GM12864 (cell line): ENCODE measurements at regions not wholly inside any gene's neighbourhood (a gene's known extent, or its start where the extent isn't known, plus 50 kb on each side); places are given as distances from the start of the nearest gene placed in this dataset.

Source experiments
- DNase-seq: peaks from one replicate; pipeline ENCODE4 v3.0.0-alpha.2; 2011; ENCODE audit warnings: low read depth
- H3K4me3 ChIP-seq: 2 replicates; pipeline ENCODE4 v1.5.1; 2011; ENCODE audit warnings: mild to moderate bottlenecking, low read depth, low read length, control low read depth
- TF ChIP-seq, protein P1 (sequence below): IDR thresholded peaks from 2 replicates; pipeline ENCODE4 v1.5.1; 2011; ENCODE audit warnings: low read depth, mild to moderate bottlenecking, moderate library complexity, low read length, control low read depth, inconsistent platforms; ENCODE audit errors: missing control alignments

DNA sequence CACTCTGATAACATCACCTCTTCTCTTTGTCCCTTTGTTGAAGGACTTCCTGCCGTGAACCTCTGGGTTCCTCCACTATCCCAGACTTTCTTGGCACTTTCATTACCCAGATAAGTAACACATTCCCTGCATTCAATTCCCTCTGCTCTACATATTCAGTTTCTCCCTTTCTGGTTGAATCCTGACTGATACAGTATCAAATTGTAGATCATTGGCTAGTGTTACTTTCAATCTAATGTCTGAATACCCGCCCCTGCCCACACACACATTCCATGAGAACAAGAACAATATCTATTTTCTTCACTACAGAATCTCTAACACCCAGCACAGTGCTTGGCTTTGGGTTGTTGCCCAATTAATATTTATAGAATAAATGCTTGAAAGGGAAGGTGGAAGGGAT is 163.5 kb downstream of the ABHD5 start:
- TF ChIP-seq, protein P1, sequence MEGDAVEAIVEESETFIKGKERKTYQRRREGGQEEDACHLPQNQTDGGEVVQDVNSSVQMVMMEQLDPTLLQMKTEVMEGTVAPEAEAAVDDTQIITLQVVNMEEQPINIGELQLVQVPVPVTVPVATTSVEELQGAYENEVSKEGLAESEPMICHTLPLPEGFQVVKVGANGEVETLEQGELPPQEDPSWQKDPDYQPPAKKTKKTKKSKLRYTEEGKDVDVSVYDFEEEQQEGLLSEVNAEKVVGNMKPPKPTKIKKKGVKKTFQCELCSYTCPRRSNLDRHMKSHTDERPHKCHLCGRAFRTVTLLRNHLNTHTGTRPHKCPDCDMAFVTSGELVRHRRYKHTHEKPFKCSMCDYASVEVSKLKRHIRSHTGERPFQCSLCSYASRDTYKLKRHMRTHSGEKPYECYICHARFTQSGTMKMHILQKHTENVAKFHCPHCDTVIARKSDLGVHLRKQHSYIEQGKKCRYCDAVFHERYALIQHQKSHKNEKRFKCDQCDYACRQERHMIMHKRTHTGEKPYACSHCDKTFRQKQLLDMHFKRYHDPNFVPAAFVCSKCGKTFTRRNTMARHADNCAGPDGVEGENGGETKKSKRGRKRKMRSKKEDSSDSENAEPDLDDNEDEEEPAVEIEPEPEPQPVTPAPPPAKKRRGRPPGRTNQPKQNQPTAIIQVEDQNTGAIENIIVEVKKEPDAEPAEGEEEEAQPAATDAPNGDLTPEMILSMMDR = no peak
- DNase-seq = no peak
- H3K4me3 ChIP-seq = no peak overlapping the region

GRCh38 chr3:43854916-43855315 is 164.2 kb downstream of the ABHD5 start:
- no peak for DNase-seq
- H3K4me3 ChIP-seq = no peak overlapping the region
- TF ChIP-seq, protein P1 = no peak

DNA sequence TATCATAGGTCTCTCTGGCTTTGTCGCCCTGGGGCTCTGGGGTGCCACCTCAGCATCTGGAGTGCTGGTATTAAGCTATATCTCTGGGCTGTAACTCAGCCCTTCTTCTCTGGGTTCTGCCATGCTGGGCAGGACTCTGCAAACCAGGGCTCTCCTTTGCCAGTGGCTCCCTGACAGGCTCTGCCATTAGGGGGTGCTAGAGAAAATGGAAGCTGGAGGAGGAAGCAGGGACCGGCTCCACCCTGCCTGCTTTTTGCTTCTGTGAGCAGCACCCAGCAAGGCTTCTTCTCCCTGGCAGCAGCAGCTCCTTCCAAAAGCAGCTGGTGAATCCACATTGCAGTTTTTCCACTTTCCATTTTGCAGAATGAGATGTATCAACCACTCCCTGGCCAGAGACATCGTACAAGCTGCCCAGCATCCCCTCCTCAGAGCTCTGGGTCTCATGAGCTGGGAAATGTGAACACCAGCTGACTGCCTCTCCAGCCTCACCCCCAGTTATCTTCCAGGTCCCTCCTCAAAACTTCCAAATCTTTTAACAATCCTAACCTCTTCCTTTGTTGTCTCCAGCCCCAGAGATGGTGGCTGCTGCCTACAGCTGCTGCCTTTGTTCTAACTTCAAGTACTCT is 165.0 kb downstream of the ABHD5 start:
- TF ChIP-seq, protein P1 = peak; percentile 80
- no peak overlapping the region for H3K4me3 ChIP-seq
- DNase-seq = peak; percentile 8

DNA sequence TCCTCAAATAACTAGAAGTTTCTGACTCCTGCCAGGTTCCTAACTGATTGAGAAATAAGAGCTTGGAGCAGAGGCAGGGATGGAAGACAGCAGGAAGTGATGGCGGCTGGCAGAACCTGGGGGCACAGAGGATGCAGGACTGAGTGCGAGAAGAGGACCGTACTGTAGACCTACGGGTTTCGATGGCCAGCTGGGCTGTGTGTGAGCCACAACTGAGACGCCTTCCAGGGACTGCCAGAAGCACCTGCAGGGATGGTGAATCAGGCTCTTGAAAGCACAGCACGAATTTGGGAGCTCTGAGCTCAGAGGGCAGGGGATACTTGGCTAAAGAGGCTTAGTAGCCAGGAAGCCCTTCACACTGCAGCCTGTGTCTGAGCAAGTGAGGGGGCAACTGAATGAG is 165.6 kb downstream of the ABHD5 start:
- TF ChIP-seq, protein P1 = no peak
- no peak for DNase-seq
- H3K4me3 ChIP-seq = no peak overlapping the region

- TF ChIP-seq, protein P1 = no peak
- DNase-seq = no peak
- H3K4me3 ChIP-seq = no peak overlapping the region
Observed at GRCh38 chr3:43856761-43857160, 166.0 kb downstream of the ABHD5 start.

DNA sequence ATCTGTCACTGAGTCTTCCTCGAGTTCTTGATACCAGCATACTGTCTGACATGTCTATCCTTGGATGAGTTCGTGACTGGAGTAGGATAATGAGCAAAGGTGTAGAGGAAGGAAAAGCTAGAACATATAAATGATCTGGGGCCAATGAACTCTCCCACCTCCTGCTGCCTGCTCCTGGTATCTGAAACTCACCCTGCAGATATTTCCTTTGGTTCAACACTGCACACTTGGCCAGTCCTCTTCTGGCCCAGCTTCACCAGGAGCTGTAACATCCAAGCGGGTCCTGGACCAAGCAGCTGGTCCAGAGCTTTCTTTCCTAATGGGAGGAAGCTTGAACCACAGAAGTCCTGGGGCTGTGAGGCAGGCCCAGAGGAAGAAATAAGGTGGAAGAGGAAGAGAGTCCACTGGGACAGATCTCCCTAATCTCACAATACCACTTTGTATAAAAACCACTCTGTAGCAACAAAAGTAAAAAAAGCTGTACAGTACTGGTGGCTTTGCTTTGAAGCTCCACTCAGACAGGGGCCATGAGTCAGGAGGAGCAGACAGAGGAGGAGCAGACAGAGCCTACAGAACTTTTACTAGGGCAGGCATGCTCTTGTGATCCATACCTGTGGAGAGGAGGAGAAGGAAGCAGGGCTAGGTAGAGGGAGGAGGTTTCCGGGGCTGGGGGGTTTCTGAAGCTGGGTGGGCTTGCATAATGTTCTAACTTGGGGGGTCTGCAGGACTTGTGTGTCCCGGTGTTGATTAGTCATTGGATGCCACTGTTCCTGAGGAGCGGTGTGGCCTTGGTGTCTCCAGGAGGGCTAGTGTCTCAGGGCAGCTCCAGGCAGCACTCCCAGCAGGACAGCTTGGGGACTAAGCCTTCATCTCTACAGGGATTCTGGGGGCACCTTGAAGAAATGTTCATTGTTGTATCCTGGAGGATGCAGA is 166.9 kb downstream of the ABHD5 start:
- no peak for DNase-seq
- TF ChIP-seq, protein P1 = no peak
- no peak overlapping the region for H3K4me3 ChIP-seq
